GM18505 (cell line): ENCODE measurements at regions not wholly inside any gene's neighbourhood (a gene's known extent, or its start where the extent isn't known, plus 50 kb on each side); places are given as distances from the start of the nearest gene placed in this dataset.

Source experiments
- ATAC-seq: cut with Tn5 transposase; IDR thresholded peaks from one replicate; pipeline ENCODE4 v1.9.1; 2021; ENCODE audit not compliant: unreplicated experiment
- POLR2A ChIP-seq: IDR thresholded peaks from 4 replicates; pipeline ENCODE4 v1.6.1; 2011; ENCODE audit warnings: borderline replicate concordance; ENCODE audit not compliant: insufficient read depth, insufficient read length; ENCODE audit errors: extremely low read depth

GRCh38 chr10:4638099-4638498 lies 187.9 kb upstream of the AKR1E2 start:
- TF ChIP-seq POLR2A, result no peak

DNA sequence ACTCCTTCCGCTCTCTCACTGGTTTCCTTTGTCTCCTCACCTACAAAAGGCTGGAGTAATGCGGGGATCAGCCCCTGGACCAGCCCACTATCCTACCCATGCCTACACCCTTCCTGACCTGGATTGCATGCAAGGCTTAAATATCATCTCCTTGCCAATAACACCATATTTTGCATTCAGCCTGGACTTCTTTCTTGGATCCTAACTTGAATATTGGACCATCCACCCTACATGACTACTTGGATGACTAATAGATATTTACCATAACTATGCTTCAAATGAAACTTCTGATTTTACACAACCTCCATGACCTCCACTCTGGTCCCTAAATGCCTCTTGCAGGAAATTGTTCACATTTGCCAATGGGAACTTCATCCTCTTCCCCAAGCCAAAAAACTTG lies 188.3 kb upstream of the AKR1E2 start:
- no peak for ATAC-seq
- no peak for TF ChIP-seq POLR2A

More at GRCh38 chr10:4638099-4638498, 187.9 kb upstream of the AKR1E2 start:
- no peak for ATAC-seq

DNA sequence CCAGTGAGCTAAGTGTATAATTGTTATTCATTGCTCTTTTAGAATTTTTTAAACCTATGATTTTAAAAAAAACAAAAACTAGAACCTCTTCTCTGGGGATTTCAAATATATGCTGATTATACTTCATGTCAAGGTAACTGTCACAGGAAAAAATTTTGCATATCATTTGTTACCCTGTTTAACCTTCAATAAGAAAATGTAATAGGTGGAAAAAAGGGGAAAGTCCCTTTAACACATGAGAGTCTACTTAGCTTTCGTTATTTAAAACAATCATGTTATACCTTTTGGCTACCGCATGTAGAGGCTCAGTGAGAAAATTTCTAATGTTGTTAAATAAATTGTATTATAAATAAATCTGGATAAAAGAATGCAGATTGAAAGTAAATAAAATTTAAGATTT lies 190.1 kb upstream of the AKR1E2 start:
- no peak for TF ChIP-seq POLR2A
- no peak for ATAC-seq

GRCh38 chr10:4635388-4635787 lies 190.6 kb upstream of the AKR1E2 start:
- no peak for ATAC-seq
- no peak for TF ChIP-seq POLR2A

GRCh38 chr10:4633776-4634175 lies 192.2 kb upstream of the AKR1E2 start:
- TF ChIP-seq POLR2A, result no peak
- no peak for ATAC-seq

DNA sequence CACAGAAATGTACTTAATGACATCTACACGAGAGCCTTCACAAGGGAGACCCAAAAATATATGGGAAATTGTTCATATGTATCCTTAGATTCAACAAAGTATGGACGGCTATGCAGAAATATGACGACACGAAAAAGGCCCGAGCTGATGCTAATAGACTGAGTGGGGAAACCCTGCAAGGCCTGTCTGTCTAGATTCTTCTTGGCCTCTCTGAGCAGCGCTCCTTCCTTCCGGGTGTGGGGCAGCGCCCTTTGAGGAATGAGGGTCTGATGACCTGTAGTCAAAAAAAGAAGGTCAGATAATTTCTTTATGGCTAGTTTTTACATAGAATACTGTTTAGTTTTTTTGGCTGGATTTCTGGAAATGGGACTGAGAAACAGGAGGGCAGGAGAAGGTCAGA lies 192.8 kb upstream of the AKR1E2 start:
- ATAC-seq, result no peak
- TF ChIP-seq POLR2A, result no peak

- no peak for ATAC-seq
- no peak for TF ChIP-seq POLR2A
Observed at GRCh38 chr10:4632757-4633156, 193.2 kb upstream of the AKR1E2 start.

DNA sequence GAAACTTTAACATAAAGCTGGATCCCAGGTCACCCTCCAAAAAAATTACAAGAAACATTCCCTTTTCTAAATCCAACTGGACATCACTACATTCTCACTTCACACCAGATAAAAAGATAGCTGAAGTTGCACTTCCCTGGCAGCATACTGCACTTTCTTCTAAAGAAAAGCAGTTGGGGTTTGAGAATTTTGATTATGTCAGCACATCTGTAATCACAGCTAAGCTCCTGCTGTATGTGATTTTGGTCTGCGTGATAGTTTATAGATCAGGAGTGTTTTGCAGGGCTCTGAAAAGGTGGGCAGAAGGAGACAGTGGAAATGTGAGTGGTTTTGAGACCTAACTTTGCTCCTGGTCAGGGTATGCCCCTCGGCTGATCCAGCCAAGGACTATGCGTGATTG lies 199.1 kb upstream of the AKR1E2 start:
- no peak for ATAC-seq
- TF ChIP-seq POLR2A, result no peak

GRCh38 chr10:4623757-4624420 lies 202.1 kb upstream of the AKR1E2 start:
- no peak for TF ChIP-seq POLR2A

GRCh38 chr10:4623200-4623599 lies 202.8 kb upstream of the AKR1E2 start:
- TF ChIP-seq POLR2A, result no peak
- no peak for ATAC-seq

More at GRCh38 chr10:4623757-4624420, 202.1 kb upstream of the AKR1E2 start:
- no peak for ATAC-seq

DNA sequence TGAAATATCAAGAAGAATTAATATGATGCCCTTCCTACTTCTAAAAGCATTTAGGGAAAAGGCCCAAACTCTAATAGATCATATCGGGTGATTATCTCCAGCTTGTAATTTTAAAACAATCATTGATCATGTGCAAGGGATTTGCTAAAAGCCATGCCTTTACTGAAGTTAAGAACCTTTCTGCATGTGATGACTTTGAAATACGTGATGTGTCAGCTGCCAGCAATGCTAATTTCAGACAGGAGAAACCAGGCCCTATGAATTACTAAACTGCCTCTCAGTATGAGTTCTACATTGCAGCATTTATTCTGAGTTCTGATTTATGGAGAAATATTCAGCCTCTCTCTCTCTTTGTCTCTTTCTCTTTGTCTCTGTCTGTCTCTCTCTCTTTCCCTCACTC lies 203.6 kb upstream of the AKR1E2 start:
- no peak for ATAC-seq
- no peak for TF ChIP-seq POLR2A

DNA sequence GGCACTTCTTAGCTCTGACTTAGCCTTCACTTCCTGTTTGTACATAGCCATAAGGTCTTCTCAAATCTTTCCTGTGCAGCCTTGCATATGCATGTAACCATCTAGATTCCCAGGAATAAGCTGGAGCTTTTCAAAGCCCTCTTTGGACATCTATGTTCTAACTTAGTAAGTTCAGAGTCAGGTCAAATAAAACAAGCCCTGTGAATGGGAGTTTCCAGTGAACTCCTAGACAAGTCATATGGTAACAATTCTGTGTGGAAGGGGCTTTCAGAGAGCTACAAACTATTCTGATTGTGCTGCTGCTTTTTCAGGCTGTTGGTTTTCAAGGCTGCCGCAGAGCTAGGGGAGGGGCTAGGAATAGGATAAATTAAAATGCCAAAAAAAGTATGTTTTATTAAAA lies 208.4 kb upstream of the AKR1E2 start:
- TF ChIP-seq POLR2A, result no peak
- ATAC-seq, result no peak

DNA sequence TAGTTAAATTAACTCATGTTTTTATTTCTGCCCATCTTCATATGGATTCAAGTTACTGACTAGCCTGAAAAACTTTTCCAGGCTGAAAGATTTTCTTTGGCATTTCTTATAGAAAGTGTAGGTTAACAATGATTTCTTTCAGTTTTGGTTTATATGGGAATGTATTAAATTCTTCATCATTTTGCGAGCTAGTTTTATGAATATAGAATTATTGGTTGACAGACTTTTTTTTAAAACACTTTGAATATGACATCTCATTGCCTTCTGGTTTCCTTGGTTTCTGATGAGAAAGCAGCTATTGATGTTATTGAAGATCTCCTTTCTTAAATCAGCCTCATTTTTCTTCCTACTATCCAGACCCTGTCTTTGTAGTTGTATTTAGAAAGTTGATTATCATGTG lies 211.0 kb upstream of the AKR1E2 start:
- ATAC-seq, result no peak
- TF ChIP-seq POLR2A, result no peak

GRCh38 chr10:4609251-4609650 lies 216.8 kb upstream of the AKR1E2 start:
- no peak for ATAC-seq

GRCh38 chr10:4607681-4608080 lies 218.3 kb upstream of the AKR1E2 start:
- no peak for TF ChIP-seq POLR2A
- no peak for ATAC-seq

More at GRCh38 chr10:4609251-4609650, 216.8 kb upstream of the AKR1E2 start:
- TF ChIP-seq POLR2A, result no peak

DNA sequence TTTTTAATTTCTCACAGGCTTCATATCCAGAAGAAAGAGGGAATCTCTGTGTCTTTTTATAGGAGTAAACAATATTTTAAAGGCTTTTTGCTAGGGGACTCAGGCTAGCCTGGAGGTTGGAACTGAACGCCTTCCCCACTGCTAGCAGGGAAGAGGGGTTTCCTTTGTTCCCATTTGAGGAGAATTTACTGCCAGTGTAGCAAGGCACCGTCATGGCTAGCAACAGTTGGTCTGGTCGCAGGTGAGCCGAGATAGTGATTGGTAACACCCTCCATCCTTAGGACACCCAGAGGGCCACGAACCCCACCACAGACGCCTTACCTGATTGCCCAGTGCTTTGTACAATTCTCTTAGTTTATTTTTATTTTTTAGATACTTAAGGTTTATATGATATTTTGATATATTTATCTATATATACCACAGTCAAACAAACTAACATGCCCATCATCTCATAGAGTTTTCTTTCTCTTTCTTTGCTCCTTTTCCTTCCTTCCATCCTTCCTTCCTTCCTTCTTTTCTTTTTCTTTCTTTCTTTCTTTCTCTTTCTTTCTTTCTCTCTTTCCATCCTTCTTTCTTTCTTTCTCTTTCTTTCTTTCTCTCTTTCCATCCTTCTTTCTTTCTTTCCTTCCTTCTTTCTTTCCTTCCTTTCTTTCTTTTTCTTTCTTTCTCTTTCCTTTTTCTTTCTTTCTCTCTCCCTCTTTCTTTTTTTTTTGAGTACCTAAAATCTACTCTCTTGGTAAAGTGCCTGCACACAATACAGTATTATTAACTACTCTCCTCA lies 219.0 kb upstream of the AKR1E2 start:
- TF ChIP-seq POLR2A, result no peak
- no peak for ATAC-seq
